Fibroblast of lung (primary cell): ENCODE measurements at regions not wholly inside any gene's neighbourhood (a gene's known extent, or its start where the extent isn't known, plus 50 kb on each side); places are given as distances from the start of the nearest gene placed in this dataset.
"Not testable (repeated sequence)": the region's sequence is repeated elsewhere in the genome, so short reads cannot be mapped to it uniquely, and the experiment has no call there.

Experiments
- DNase-seq, 2 donors: peaks; one replicate each; pipeline versions ENCODE4 v3.0.0 to v3.0.0-alpha.2; 2010; ENCODE audit warnings: low read depth in 2 of 2
- H2AFZ ChIP-seq: 2 replicates; pipeline ENCODE4 v1.5.1; 2012; ENCODE audit warnings: low read length, control low read depth, inconsistent platforms
- H3K27ac ChIP-seq: 2 replicates; pipeline ENCODE4 v1.5.1; 2011; ENCODE audit warnings: low read length, control low read depth; ENCODE audit not compliant: insufficient read depth
- H3K27me3 ChIP-seq: 2 replicates; pipeline ENCODE4 v1.5.1; 2011; ENCODE audit warnings: mild to moderate bottlenecking, low read length; ENCODE audit not compliant: control insufficient read depth, insufficient read depth
- H3K36me3 ChIP-seq: 2 replicates; pipeline ENCODE4 v1.5.1; 2011; ENCODE audit warnings: low read length; ENCODE audit not compliant: control insufficient read depth, insufficient read depth
- H3K4me1 ChIP-seq: 2 replicates; pipeline ENCODE4 v1.5.1; 2011; ENCODE audit warnings: low read length; ENCODE audit not compliant: control insufficient read depth, insufficient read depth; ENCODE audit errors: extremely low read depth
- H3K4me2 ChIP-seq: 2 replicates; pipeline ENCODE4 v1.5.1; 2011; ENCODE audit warnings: low read length, control low read depth; ENCODE audit not compliant: insufficient read depth; ENCODE audit errors: extremely low read depth
- H3K4me3 ChIP-seq, 4 experiments: fragments of 200-600 bp in 1 of 4; sonication (generic) in 1 of 4; replicated peaks in 1 of 4; 2 replicates each; pipeline ENCODE4 v1.5.1; 2011 to 2016; ENCODE audit warnings: low read length in 4 of 4, low read depth in 3 of 4, mild to moderate bottlenecking in 3 of 4, control low read depth in 2 of 4, inconsistent platforms in 1 of 4, mixed read lengths in 1 of 4; ENCODE audit not compliant: insufficient read depth in 1 of 4; ENCODE audit errors: control extremely low read depth in 1 of 4
- H3K79me2 ChIP-seq: 2 replicates; pipeline ENCODE4 v1.5.1; 2012; ENCODE audit warnings: mild to moderate bottlenecking, low read length, inconsistent platforms; ENCODE audit not compliant: control insufficient read depth, insufficient read depth
- H3K9ac ChIP-seq: 2 replicates; pipeline ENCODE4 v1.5.1; 2011; ENCODE audit warnings: mild to moderate bottlenecking, low read length, control low read depth; ENCODE audit not compliant: insufficient read depth
- H3K9me3 ChIP-seq: 2 replicates; pipeline ENCODE4 v1.5.1; 2012; ENCODE audit warnings: low read depth, low read length; ENCODE audit not compliant: control insufficient read depth, insufficient read depth
- H4K20me1 ChIP-seq: 2 replicates; pipeline ENCODE4 v1.5.1; 2011; ENCODE audit warnings: low read length; ENCODE audit not compliant: control insufficient read depth, insufficient read depth; ENCODE audit errors: extremely low read depth
- CTCF ChIP-seq, 2 donors: IDR thresholded peaks in 1 of 2; conservative IDR thresholded peaks in 1 of 2; 1 replicate in 1 of 2; 2 replicates in 1 of 2; pipeline ENCODE4 v1.5.1; 2011 to 2012; ENCODE audit warnings: low read length in 2 of 2, control low read depth in 1 of 2, inconsistent platforms in 1 of 2, low read depth in 1 of 2, mild to moderate bottlenecking in 1 of 2
- EZH2 ChIP-seq: IDR thresholded peaks from 2 replicates; pipeline ENCODE4 v1.5.1; 2012; ENCODE audit warnings: low read length, control low read depth, mild to moderate bottlenecking; ENCODE audit errors: missing control alignments

- DNase-seq, H3K4me2 ChIP-seq, H4K20me1 ChIP-seq, H3K79me2 ChIP-seq, H3K4me3 ChIP-seq, H3K36me3 ChIP-seq, H3K9ac ChIP-seq, H3K9me3 ChIP-seq, H3K27me3 ChIP-seq, H3K4me1 ChIP-seq, H2AFZ ChIP-seq, H3K27ac ChIP-seq: not testable (repeated sequence)
These were observed 75.1 kb downstream of the LYZL1 start for GRCh38 chr10:29363930-29364329.

GRCh38 chr10:29366206-29366605 is 77.3 kb downstream of the LYZL1 start:
- not testable (repeated sequence) for H3K9ac ChIP-seq, H3K4me3 ChIP-seq, H3K36me3 ChIP-seq, H4K20me1 ChIP-seq, DNase-seq, H3K4me2 ChIP-seq, H3K79me2 ChIP-seq, H3K4me1 ChIP-seq, H3K27ac ChIP-seq, H2AFZ ChIP-seq, H3K9me3 ChIP-seq
- H3K27me3 ChIP-seq, result peaks cover 20% of the 10 kb centered on the region

- H3K4me3 ChIP-seq, result no peak overlapping the region
These were observed 80.5 kb downstream of the LYZL1 start for GRCh38 chr10:29369419-29369818.

More at GRCh38 chr10:29369419-29369818, 80.5 kb downstream of the LYZL1 start:
- H3K9me3 ChIP-seq, result no peaks in the 10 kb centered on the region
- peaks cover 22% of the 10 kb centered on the region for H3K27me3 ChIP-seq
- H3K36me3 ChIP-seq, result no peaks in the 10 kb centered on the region
- no peak overlapping the region for H3K9ac ChIP-seq
- no peaks in the 10 kb centered on the region for H3K79me2 ChIP-seq
- H3K27ac ChIP-seq, result no peak overlapping the region
- H2AFZ ChIP-seq, result no peak overlapping the region
- H3K4me2 ChIP-seq, result no peak overlapping the region
- H4K20me1 ChIP-seq, result no peaks in the 10 kb centered on the region
- no peaks in the 10 kb centered on the region for H3K4me1 ChIP-seq
- no peak for TF ChIP-seq CTCF (conservative IDR thresholded peaks at IDR 0.05 in 1 of 2, IDR thresholded peaks at IDR 0.05 in 1 of 2; ENCODE audit: low read depth in 1 of 2, low read length in 2 of 2)
- TF ChIP-seq EZH2, result no peak
- no peak for DNase-seq
